H1 (cell line): ENCODE measurements at regions not wholly inside any gene's neighbourhood (a gene's known extent, or its start where the extent isn't known, plus 50 kb on each side); places are given as distances from the start of the nearest gene placed in this dataset.
A peak's percentile ranks its signal among the peaks of the same experiment; 100 is the strongest.

Source experiments
- CTCF ChIA-PET: fragments of 300-600 bp; sonication (Branson Sonifier 250); formaldehyde crosslinking; loops from one replicate; lab custom pipeline; 2021; ENCODE audit not compliant: partially characterized antibody; lab: Charles Lee
- POLR2A ChIA-PET: fragments of 300-600 bp; sonication (Branson Sonifier 250); formaldehyde crosslinking; loops from one replicate; lab custom pipeline; 2021; ENCODE audit warnings: inconsistent platforms; ENCODE audit not compliant: partially characterized antibody; lab: Charles Lee
- DNase-seq, 2 experiments: peaks; one replicate each; pipeline versions ENCODE4 v3.0.0 to v3.0.0-alpha.2; 2010 to 2022; ENCODE audit warnings: low spot score in 2 of 2, low read depth in 1 of 2, mixed read lengths in 1 of 2
- FAIRE-seq: peaks from 2 replicates; lab custom pipeline; 2011; peaks lifted over from hg19 to GRCh38; lab: Jason Lieb, UNC
- H2AFZ ChIP-seq: 2 replicates; pipeline ENCODE4 v1.8.1; 2012; ENCODE audit warnings: low read length, inconsistent platforms
- H2AK5ac ChIP-seq: 2 replicates; pipeline ENCODE4 v1.6.1; 2013; ENCODE audit warnings: low read depth, low read length
- H2BK120ac ChIP-seq: replicated peaks from 2 replicates; pipeline ENCODE3; 2013; ENCODE audit warnings: low read depth, low read length, inconsistent platforms
- H2BK12ac ChIP-seq: 2 replicates; pipeline ENCODE4 v1.6.1; 2013; ENCODE audit warnings: low read depth, low read length
- H2BK15ac ChIP-seq: 2 replicates; pipeline ENCODE4 v1.6.1; 2013; ENCODE audit warnings: low read length
- H2BK20ac ChIP-seq: 2 replicates; pipeline ENCODE4 v1.6.1; 2013; ENCODE audit warnings: low read length
- H2BK5ac ChIP-seq: 2 replicates; pipeline ENCODE4 v1.6.1; 2013; ENCODE audit warnings: low read depth, low read length
- H3K14ac ChIP-seq: 2 replicates; pipeline ENCODE4 v1.6.1; 2013; ENCODE audit warnings: inconsistent platforms; ENCODE audit not compliant: insufficient read length
- H3K18ac ChIP-seq: 2 replicates; pipeline ENCODE4 v1.6.1; 2013; ENCODE audit warnings: low read length; ENCODE audit errors: extremely low read depth
- H3K23ac ChIP-seq: 2 replicates; pipeline ENCODE4 v1.6.1; 2013; ENCODE audit warnings: inconsistent platforms; ENCODE audit not compliant: insufficient read length
- H3K23me2 ChIP-seq: 2 replicates; pipeline ENCODE4 v1.6.1; 2013; ENCODE audit warnings: low read depth, low read length
- H3K27ac ChIP-seq: 2 replicates; pipeline ENCODE4 v1.6.1; 2011; ENCODE audit warnings: low read depth, low read length, inconsistent platforms
- H3K27me3 ChIP-seq, 4 experiments: replicated peaks in 1 of 4; 1 replicate in 1 of 4; 2 replicates in 3 of 4; pipeline versions ENCODE4 v1.6.1 to v1.8.1; 2011 to 2013; ENCODE audit warnings: low read length in 3 of 4, mild to moderate bottlenecking in 3 of 4, inconsistent platforms in 2 of 4, mixed read lengths in 2 of 4, moderate library complexity in 1 of 4; ENCODE audit not compliant: control insufficient read depth in 3 of 4, insufficient read depth in 3 of 4; ENCODE audit errors: extremely low read depth in 1 of 4
- H3K36me3 ChIP-seq, 4 experiments: 2 replicates each; pipeline versions ENCODE4 v1.6.1 to v1.8.1; 2011 to 2013; ENCODE audit warnings: mild to moderate bottlenecking in 4 of 4, low read length in 3 of 4, moderate library complexity in 2 of 4, control low read depth in 1 of 4, inconsistent platforms in 1 of 4; ENCODE audit not compliant: insufficient read depth in 4 of 4, control insufficient read depth in 2 of 4
- H3K4ac ChIP-seq: replicated peaks from 2 replicates; pipeline ENCODE3; 2013; ENCODE audit warnings: low read length, low read depth, mixed read lengths, inconsistent platforms; ENCODE audit not compliant: insufficient read length
- H3K4me1 ChIP-seq, 4 experiments: replicated peaks in 1 of 4; 1 replicate in 1 of 4; 2 replicates in 3 of 4; pipeline versions ENCODE4 v1.6.1 to v1.8.1; 2011 to 2013; ENCODE audit warnings: low read length in 3 of 4, inconsistent platforms in 2 of 4, mixed read lengths in 1 of 4; ENCODE audit not compliant: insufficient read depth in 4 of 4, control insufficient read depth in 3 of 4
- H3K4me2 ChIP-seq, 2 experiments: 2 replicates each; pipeline versions ENCODE4 v1.6.1 to v1.8.1; 2011 to 2013; ENCODE audit warnings: low read depth in 2 of 2, low read length in 2 of 2, control low read depth in 1 of 2, inconsistent platforms in 1 of 2, mild to moderate bottlenecking in 1 of 2; ENCODE audit not compliant: insufficient read depth in 1 of 2
- H3K4me3 ChIP-seq, 4 experiments: fragments of 200-600, 300-600 bp in 1 of 4; sonication (generic), shearing (Covaris generic), sonication (Bioruptor Twin) in 1 of 4; 2 replicates each; pipeline versions ENCODE4 v1.5.1 to v1.8.1; 2011 to 2016; ENCODE audit warnings: low read length in 4 of 4, low read depth in 3 of 4, control low read depth in 2 of 4, inconsistent platforms in 2 of 4, mild to moderate bottlenecking in 2 of 4, mixed read lengths in 1 of 4, moderate library complexity in 1 of 4; ENCODE audit not compliant: insufficient read depth in 2 of 4; ENCODE audit errors: extremely low read depth in 1 of 4
- H3K56ac ChIP-seq: replicated peaks from 2 replicates; pipeline ENCODE3; 2013; ENCODE audit warnings: low read depth, mild to moderate bottlenecking, mixed read lengths, low read length, inconsistent platforms; ENCODE audit not compliant: insufficient read length
- H3K79me1 ChIP-seq: 2 replicates; pipeline ENCODE4 v1.6.1; 2013; ENCODE audit warnings: low read depth, low read length, control low read depth
- H3K79me2 ChIP-seq, 2 experiments: 2 replicates each; pipeline versions ENCODE4 v1.6.1 to v1.8.1; 2012 to 2013; ENCODE audit warnings: low read length in 2 of 2, mild to moderate bottlenecking in 2 of 2, inconsistent platforms in 1 of 2; ENCODE audit not compliant: insufficient read depth in 2 of 2, control insufficient read depth in 1 of 2
- H3K9ac ChIP-seq, 4 experiments: replicated peaks in 1 of 4; 1 replicate in 1 of 4; 2 replicates in 3 of 4; pipeline versions ENCODE4 v1.6.1 to v1.8.1; 2011 to 2013; ENCODE audit warnings: low read depth in 3 of 4, low read length in 3 of 4, control low read depth in 2 of 4, mild to moderate bottlenecking in 2 of 4, moderate library complexity in 2 of 4, inconsistent platforms in 1 of 4; ENCODE audit errors: extremely low read depth in 1 of 4
- H3K9me3 ChIP-seq, 2 experiments: 2 replicates each; pipeline versions ENCODE4 v1.6.1 to v1.8.1; 2012 to 2013; ENCODE audit warnings: mild to moderate bottlenecking in 2 of 2, moderate library complexity in 2 of 2, control low read depth in 1 of 2, inconsistent platforms in 1 of 2, low read depth in 1 of 2, low read length in 1 of 2, mixed read lengths in 1 of 2; ENCODE audit not compliant: insufficient read depth in 2 of 2
- H4K20me1 ChIP-seq, 2 experiments: replicated peaks in 1 of 2; 2 replicates each; pipeline versions ENCODE3 to v1.8.1; 2011 to 2013; ENCODE audit warnings: inconsistent platforms in 2 of 2, low read length in 2 of 2, mild to moderate bottlenecking in 1 of 2; ENCODE audit not compliant: insufficient read depth in 2 of 2, control insufficient read depth in 1 of 2
- H4K5ac ChIP-seq: 2 replicates; pipeline ENCODE4 v1.6.1; 2013; ENCODE audit warnings: low read length, low read depth, mixed read lengths, inconsistent platforms; ENCODE audit not compliant: insufficient read length
- H4K8ac ChIP-seq: 2 replicates; pipeline ENCODE4 v1.8.0; 2013; ENCODE audit warnings: mild to moderate bottlenecking, moderate library complexity, low read length, inconsistent platforms; ENCODE audit not compliant: insufficient read depth; ENCODE audit errors: extremely low read depth
- H4K91ac ChIP-seq: replicated peaks from 2 replicates; pipeline ENCODE3; 2013; ENCODE audit warnings: low read length, mixed read lengths, inconsistent platforms; ENCODE audit not compliant: insufficient read length
- CBX8 ChIP-seq: fragments of 300-800, 300-1000 bp; sonication (generic); IDR thresholded peaks from 2 replicates; pipeline ENCODE4 v1.7.1; 2016; ENCODE audit warnings: low read depth, low read length, borderline replicate concordance
- SAP30 ChIP-seq: fragments of 300-600 bp; sonication (generic); IDR thresholded peaks from 2 replicates; pipeline ENCODE4 v1.7.1; 2012; ENCODE audit warnings: low read length, moderate library complexity, mild to moderate bottlenecking, inconsistent platforms; ENCODE audit not compliant: insufficient read depth, insufficient replicate concordance
- TCF12 ChIP-seq: IDR thresholded peaks from 2 replicates; pipeline ENCODE4 v1.6.1; 2011; ENCODE audit warnings: low read depth, mild to moderate bottlenecking, low read length
- WGBS, 2 experiments: shearing (Covaris generic) in 1 of 2; methylation state at CpG; one replicate each; pipeline versions ENCODE4 v1.1.6 to v1.1.7; 2013 to 2015; ENCODE audit warnings: low lambda C conversion rate in 2 of 2, mixed read lengths in 2 of 2, inconsistent platforms in 1 of 2, low coverage in 1 of 2, missing lambda C conversion rate in 1 of 2; ENCODE audit not compliant: insufficient replicate concordance in 2 of 2, insufficient coverage in 1 of 2, insufficient read length in 1 of 2; ENCODE audit errors: extremely low coverage in 1 of 2, missing lambda C conversion rate in 1 of 2; 5-methylcytosine and 5-hydroxymethylcytosine counted together

GRCh38 chr1:213669964-213670691 lies 317.6 kb upstream of the PROX1 start:
- Histone ChIP-seq H3K9me3 (0 out of 4 replicates have a peak, but pooled peaks cover 0 to 3% of the 10 kb centered on the region in 2 experiments), H2BK120ac (no peak overlapping the region), H2BK15ac (no peak overlapping the region), H2BK5ac (0 out of 2 replicates have a peak overlapping the region, but pooled peaks have one; percentile 17), H3K56ac (no peak overlapping the region), H2AK5ac (no peak overlapping the region), H3K79me2 (no peaks in the 10 kb centered on the region), H3K9ac (no peak overlapping the region), H3K4me3 (0 out of 8 replicates have a peak overlapping the region, but pooled peaks of 1 of the 4 experiments have one; percentile 33), H4K8ac (no peak overlapping the region), H3K14ac (no peak overlapping the region), H4K20me1 (no peaks in the 10 kb centered on the region), H3K4me1 (peaks cover 0 to 8% (median 6%) of the 10 kb centered on the region in 4 experiments; a peak in 5 of 7 replicates), H4K5ac (no peak overlapping the region), H3K79me1 (no peaks in the 10 kb centered on the region), H3K36me3 (no peaks in the 10 kb centered on the region), H3K4me2 (peak overlapping the region; percentile 44 to 49), H3K18ac (no peak overlapping the region), H3K27me3 (no peaks in the 10 kb centered on the region; a peak in 1 of 7 replicates), H4K91ac (no peak overlapping the region), H3K23me2 (0 out of 2 replicates have a peak, but pooled peaks cover 3% of the 10 kb centered on the region), H3K27ac (no peak overlapping the region; the same call in 1 of the 2 replicates), H2AFZ (no peak overlapping the region), H3K4ac (peak overlapping the region; percentile 44), H3K23ac (no peak overlapping the region), H2BK12ac (0 out of 2 replicates have a peak overlapping the region, but pooled peaks have one; percentile 45), H2BK20ac (no peak overlapping the region)
- CTCF ChIA-PET = interaction anchor here (0.6 to 1.5 kb wide), 8 partner anchors 17 to 471 kb away, joined by 3 to 5 read pairs (median 4); no protein-coding TSS in a partner anchor
- DNase-seq (peak; percentile 64 to 66), FAIRE-seq (peak; percentile 68)
- 75% methylated on average over 2 of the region's 2 CpGs; no CpG with 5 or more reads in 1 of the 2 experiments for WGBS, 2 experiments
- POLR2A ChIA-PET = interaction anchor here (1.4 kb wide), 1 partner anchor 12 kb away, joined by 3 read pairs; no protein-coding TSS in a partner anchor
- TF ChIP-seq TCF12 (peak; percentile 100), CBX8 (no peak), SAP30 (no peak)
